ENCODE measurements at regions not wholly inside any gene's neighbourhood (a gene's known extent, or its start where the extent isn't known, plus 50 kb on each side); places are given as distances from the start of the nearest gene placed in this dataset.

DNA sequence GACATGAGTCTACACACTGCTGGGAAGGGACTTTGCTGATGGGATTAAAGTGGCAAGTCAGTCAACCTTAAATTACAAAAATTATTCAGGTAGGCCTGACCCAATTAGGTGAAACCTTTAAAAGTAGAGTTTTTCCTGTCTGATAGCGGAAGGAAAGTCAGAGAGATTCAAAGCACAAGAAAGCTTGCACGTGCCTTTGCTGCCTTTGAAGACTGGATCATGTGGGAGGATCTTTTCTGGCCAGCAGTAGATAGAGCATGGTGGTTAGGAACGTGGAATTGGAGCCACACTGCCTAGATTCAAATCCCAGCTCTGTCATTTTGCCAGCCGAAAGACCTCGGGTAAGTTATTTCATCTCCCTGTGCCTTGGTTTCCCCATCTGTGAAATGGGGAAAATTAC, 265.8 kb upstream of the PROK2 start:
- no peak for DNase-seq
- 84% methylated on average over 5 of the region's 5 CpGs for WGBS (ENCODE audit: insufficient coverage, low coverage, low lambda C conversion rate, missing lambda C conversion rate)

DNA sequence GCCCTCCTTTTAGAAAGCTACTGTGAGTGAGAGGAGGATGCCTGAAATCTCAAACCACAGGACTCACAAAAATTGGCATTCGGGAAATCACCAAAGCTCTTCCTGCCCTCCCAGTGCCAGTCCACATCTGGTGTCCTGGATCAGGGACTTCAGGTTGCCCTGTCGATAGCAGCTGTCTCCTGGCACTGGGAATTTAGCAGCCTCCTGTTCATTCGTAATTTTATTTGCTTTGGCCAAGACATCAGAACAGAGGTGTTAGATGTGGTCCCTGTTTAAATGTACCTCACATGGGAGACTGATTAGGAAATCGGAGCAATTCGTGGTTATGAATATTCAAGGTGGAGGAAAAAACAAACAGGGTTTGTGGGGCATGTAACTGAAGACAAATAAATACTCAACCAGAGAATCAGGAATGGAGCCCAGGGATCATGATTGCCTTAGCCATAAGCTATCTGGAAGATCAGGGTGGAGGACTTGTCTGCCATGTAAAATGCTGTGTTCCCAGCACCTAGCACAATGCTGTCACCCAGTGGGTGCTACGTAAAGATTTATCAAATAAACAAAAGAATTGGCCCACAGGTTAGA, 265.2 kb upstream of the PROK2 start:
- Histone ChIP-seq H3K4me1 (peaks cover 0 to 28% (median 3%) of the 10 kb centered on the region in 4 donors), H3K27me3 (no peaks in the 10 kb centered on the region), H3K4me3 (no peak overlapping the region), H3K36me3 (no peaks in the 10 kb centered on the region), H3K27ac (no peak overlapping the region), H3K9me3 (no peaks in the 10 kb centered on the region)
- ATAC-seq (peak in 3 of 4 donors; percentile 47 to 64 (median 49)), DNase-seq (no peak)
- WGBS (ENCODE audit: insufficient coverage, low coverage, low lambda C conversion rate, missing lambda C conversion rate): 26% methylated on average over 4 of the region's 6 CpGs
- TF ChIP-seq, protein P1, sequence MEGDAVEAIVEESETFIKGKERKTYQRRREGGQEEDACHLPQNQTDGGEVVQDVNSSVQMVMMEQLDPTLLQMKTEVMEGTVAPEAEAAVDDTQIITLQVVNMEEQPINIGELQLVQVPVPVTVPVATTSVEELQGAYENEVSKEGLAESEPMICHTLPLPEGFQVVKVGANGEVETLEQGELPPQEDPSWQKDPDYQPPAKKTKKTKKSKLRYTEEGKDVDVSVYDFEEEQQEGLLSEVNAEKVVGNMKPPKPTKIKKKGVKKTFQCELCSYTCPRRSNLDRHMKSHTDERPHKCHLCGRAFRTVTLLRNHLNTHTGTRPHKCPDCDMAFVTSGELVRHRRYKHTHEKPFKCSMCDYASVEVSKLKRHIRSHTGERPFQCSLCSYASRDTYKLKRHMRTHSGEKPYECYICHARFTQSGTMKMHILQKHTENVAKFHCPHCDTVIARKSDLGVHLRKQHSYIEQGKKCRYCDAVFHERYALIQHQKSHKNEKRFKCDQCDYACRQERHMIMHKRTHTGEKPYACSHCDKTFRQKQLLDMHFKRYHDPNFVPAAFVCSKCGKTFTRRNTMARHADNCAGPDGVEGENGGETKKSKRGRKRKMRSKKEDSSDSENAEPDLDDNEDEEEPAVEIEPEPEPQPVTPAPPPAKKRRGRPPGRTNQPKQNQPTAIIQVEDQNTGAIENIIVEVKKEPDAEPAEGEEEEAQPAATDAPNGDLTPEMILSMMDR (IDR thresholded peaks at IDR 0.05): no peak
- TF ChIP-seq POLR2A (IDR thresholded peaks at IDR 0.05): no peak
- intact Hi-C loops (cut with DNase I): no loop called here

More for the DNA sequence above, 265.8 kb upstream of the PROK2 start:
- TF ChIP-seq, protein P1 (IDR thresholded peaks at IDR 0.05): no peak
- TF ChIP-seq POLR2A (IDR thresholded peaks at IDR 0.05): no peak
- Histone ChIP-seq H3K4me3 (no peak overlapping the region), H3K27me3 (no peaks in the 10 kb centered on the region), H3K27ac (no peak overlapping the region), H3K36me3 (no peaks in the 10 kb centered on the region), H3K4me1 (peaks cover 0 to 28% (median 4%) of the 10 kb centered on the region in 4 donors), H3K9me3 (no peaks in the 10 kb centered on the region)
- no peak for ATAC-seq
- intact Hi-C loops (cut with DNase I): no loop called here

DNA sequence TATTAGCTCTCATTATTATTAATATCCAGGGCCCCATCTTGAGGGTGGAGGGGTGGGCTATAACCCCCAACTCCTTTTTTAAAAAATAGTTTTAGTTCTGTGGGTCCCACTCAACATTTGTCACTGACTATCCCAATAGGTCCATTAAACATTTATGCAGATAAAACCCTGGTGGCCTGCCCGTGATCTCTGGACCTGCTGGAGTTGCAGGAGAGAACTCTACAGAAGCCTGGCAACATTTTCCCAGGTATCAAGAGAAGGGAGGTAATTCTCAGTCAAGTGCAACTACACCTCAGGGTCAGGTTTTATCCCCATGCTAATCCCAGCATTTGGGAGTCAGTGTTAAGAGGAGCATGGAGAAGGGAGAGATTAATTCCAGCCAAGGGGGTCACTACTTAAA, 264.4 kb upstream of the PROK2 start:
- peak in 1 of 3 donors; percentile 61 for DNase-seq
- no peaks in the 10 kb centered on the region for H3K9me3 ChIP-seq
- peak in 1 of 4 donors; percentile 50 for ATAC-seq
- no peaks in the 10 kb centered on the region for H3K27me3 ChIP-seq
- intact Hi-C loops (cut with DNase I): no loop called here
- TF ChIP-seq POLR2A (IDR thresholded peaks at IDR 0.05): no peak
- TF ChIP-seq, protein P1 (IDR thresholded peaks at IDR 0.05): no peak
- peak overlapping the region in 1 of 3 donors; percentile 34 for H3K27ac ChIP-seq
- peaks cover 0 to 23% (median 0%) of the 10 kb centered on the region in 4 donors for H3K4me1 ChIP-seq
- H3K4me3 ChIP-seq: no peak overlapping the region
- no peaks in the 10 kb centered on the region for H3K36me3 ChIP-seq
- WGBS (ENCODE audit: insufficient coverage, low coverage, low lambda C conversion rate, missing lambda C conversion rate): 20% methylated on average over 1 of the region's 1 CpG

DNA sequence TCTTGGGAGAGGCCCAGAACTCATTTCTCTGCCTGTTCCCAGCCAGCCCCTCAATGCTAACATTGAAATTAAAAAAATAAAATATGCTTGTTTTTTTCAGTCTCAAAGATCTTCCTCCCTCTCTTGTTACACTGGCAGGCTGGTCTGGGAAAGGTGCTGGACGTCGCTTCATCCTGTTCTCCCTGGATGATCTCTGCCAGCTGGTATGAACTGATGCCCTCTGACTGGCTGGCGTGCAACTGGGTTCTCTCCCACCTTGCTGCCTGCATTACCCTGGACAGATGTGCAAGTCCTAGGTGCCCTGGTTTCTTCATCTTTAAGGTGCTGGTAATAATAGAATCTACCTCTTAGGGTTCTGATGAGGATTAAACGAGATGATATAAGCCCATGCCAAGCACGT, 263.9 kb upstream of the PROK2 start:
- H3K4me1 ChIP-seq: peaks cover 0 to 23% (median 0%) of the 10 kb centered on the region in 4 donors
- intact Hi-C loops (cut with DNase I): no loop called here
- TF ChIP-seq, protein P1 (IDR thresholded peaks at IDR 0.05): no peak
- TF ChIP-seq POLR2A (IDR thresholded peaks at IDR 0.05): no peak
- no peaks in the 10 kb centered on the region for H3K36me3 ChIP-seq
- H3K27me3 ChIP-seq: no peaks in the 10 kb centered on the region
- peak overlapping the region in 1 of 3 donors; percentile 34 for H3K27ac ChIP-seq
- 48% methylated on average over 5 of the region's 5 CpGs for WGBS (ENCODE audit: insufficient coverage, low coverage, low lambda C conversion rate, missing lambda C conversion rate)
- ATAC-seq: peak; percentile 58 to 84 (median 68)
- no peak overlapping the region for H3K4me3 ChIP-seq
- H3K9me3 ChIP-seq: no peaks in the 10 kb centered on the region
- peak; percentile 32 to 62 (median 61) for DNase-seq

Measured in right lobe of liver (tissue), 6 donors.